ENCODE measurements at regions not wholly inside any gene's neighbourhood (a gene's known extent, or its start where the extent isn't known, plus 50 kb on each side); places are given as distances from the start of the nearest gene placed in this dataset.

- DNase-seq (ENCODE audit: low read depth), result no peak
Measured at GRCh38 chr2:80887841-80888378, 583.4 kb upstream of the LRRTM1 start.

GRCh38 chr2:80874374-80874773, 569.8 kb upstream of the LRRTM1 start:
- DNase-seq (ENCODE audit: low read depth), result no peak

GRCh38 chr2:80869858-80870438, 565.4 kb upstream of the LRRTM1 start:
- no peak for DNase-seq (ENCODE audit: low read depth)

GRCh38 chr2:80863147-80863714, 558.7 kb upstream of the LRRTM1 start:
- no peak for DNase-seq (ENCODE audit: low read depth)

GRCh38 chr2:80858965-80859364, 554.4 kb upstream of the LRRTM1 start:
- no peak for DNase-seq (ENCODE audit: low read depth)

GRCh38 chr2:80856227-80856626, 551.7 kb upstream of the LRRTM1 start:
- DNase-seq (ENCODE audit: low read depth), result no peak

- DNase-seq (ENCODE audit: low read depth), result no peak
Measured at GRCh38 chr2:80854831-80855230, 550.3 kb upstream of the LRRTM1 start.

- no peak for DNase-seq (ENCODE audit: low read depth)
Measured at GRCh38 chr2:80852808-80853139, 548.2 kb upstream of the LRRTM1 start.

- no peak for DNase-seq (ENCODE audit: low read depth)
Measured at GRCh38 chr2:80852079-80852807, 547.7 kb upstream of the LRRTM1 start.

GRCh38 chr2:80830891-80831290, 526.3 kb upstream of the LRRTM1 start:
- no peak for DNase-seq (ENCODE audit: low read depth)

- DNase-seq (ENCODE audit: low read depth), result no peak
Measured at GRCh38 chr2:80822999-80823398, 518.4 kb upstream of the LRRTM1 start.

- DNase-seq (ENCODE audit: low read depth), result no peak
Measured at GRCh38 chr2:80815259-80815658, 510.7 kb upstream of the LRRTM1 start.

- DNase-seq (ENCODE audit: low read depth), result no peak
Measured at GRCh38 chr2:80786584-80786983, 482.0 kb upstream of the LRRTM1 start.

- no peak for DNase-seq (ENCODE audit: low read depth)
Measured at GRCh38 chr2:80778704-80779103, 474.2 kb upstream of the LRRTM1 start.

- no peak for DNase-seq (ENCODE audit: low read depth)
Measured at GRCh38 chr2:80748592-80748991, 444.0 kb upstream of the LRRTM1 start.

- no peak for DNase-seq (ENCODE audit: low read depth)
Measured at GRCh38 chr2:80737047-80737446, 432.5 kb upstream of the LRRTM1 start.

- DNase-seq (ENCODE audit: low read depth), result no peak
Measured at GRCh38 chr2:80725001-80725400, 420.4 kb upstream of the LRRTM1 start.

GRCh38 chr2:80722803-80723202, 418.3 kb upstream of the LRRTM1 start:
- no peak for DNase-seq (ENCODE audit: low read depth)

GRCh38 chr2:80719607-80720006, 415.1 kb upstream of the LRRTM1 start:
- DNase-seq (ENCODE audit: low read depth), result no peak

GRCh38 chr2:80715433-80715832, 410.9 kb upstream of the LRRTM1 start:
- DNase-seq (ENCODE audit: low read depth), result no peak

GRCh38 chr2:80711915-80712314, 407.4 kb upstream of the LRRTM1 start:
- no peak for DNase-seq (ENCODE audit: low read depth)

- no peak for DNase-seq (ENCODE audit: low read depth)
Measured at GRCh38 chr2:80706951-80707350, 402.4 kb upstream of the LRRTM1 start.

- DNase-seq (ENCODE audit: low read depth), result no peak
Measured at GRCh38 chr2:80706541-80706940, 402.0 kb upstream of the LRRTM1 start.

Measured in M059J (cell line).